Mesenchymal stem cell (in vitro differentiated cells and primary cell): ENCODE measurements at regions not wholly inside any gene's neighbourhood (a gene's known extent, or its start where the extent isn't known, plus 50 kb on each side); places are given as distances from the start of the nearest gene placed in this dataset.

Experiments used
- DNase-seq: peaks from one replicate; pipeline ENCODE4 v3.0.0-alpha.2; 2013
- H2AFZ ChIP-seq: one replicate; pipeline ENCODE4 v1.6.1; 2013; ENCODE audit warnings: low read depth, mild to moderate bottlenecking, control low read depth, inconsistent platforms, low read length, moderate library complexity
- H2AK5ac ChIP-seq: 2 replicates; pipeline ENCODE4 v1.6.1; 2013; ENCODE audit warnings: low read length, moderate library complexity, mild to moderate bottlenecking, inconsistent platforms; ENCODE audit not compliant: severe bottlenecking
- H2BK120ac ChIP-seq: one replicate; pipeline ENCODE4 v1.6.1; 2013; ENCODE audit warnings: low read depth, mild to moderate bottlenecking, inconsistent platforms, low read length, moderate library complexity
- H2BK12ac ChIP-seq, 2 experiments: one replicate each; pipeline ENCODE4 v1.6.1; 2013; ENCODE audit warnings: inconsistent platforms in 2 of 2, low read length in 2 of 2, mild to moderate bottlenecking in 2 of 2, moderate library complexity in 2 of 2, control low read depth in 1 of 2
- H2BK15ac ChIP-seq: one replicate; pipeline ENCODE4 v1.6.1; 2013; ENCODE audit warnings: mild to moderate bottlenecking, low read depth, inconsistent platforms; ENCODE audit not compliant: poor library complexity, severe bottlenecking
- H2BK5ac ChIP-seq: 2 replicates; pipeline ENCODE4 v1.6.1; 2013; ENCODE audit warnings: low read depth, mild to moderate bottlenecking, low read length, control low read depth, inconsistent platforms; ENCODE audit not compliant: poor library complexity, severe bottlenecking
- H3K14ac ChIP-seq, 2 experiments: one replicate each; pipeline ENCODE4 v1.6.1; 2013; ENCODE audit warnings: inconsistent platforms in 2 of 2, low read length in 2 of 2, control low read depth in 1 of 2, mild to moderate bottlenecking in 1 of 2, moderate library complexity in 1 of 2
- H3K18ac ChIP-seq, 2 experiments: one replicate each; pipeline ENCODE4 v1.6.1; 2013; ENCODE audit warnings: inconsistent platforms in 2 of 2, low read length in 2 of 2, control low read depth in 1 of 2, low read depth in 1 of 2, mild to moderate bottlenecking in 1 of 2
- H3K23ac ChIP-seq, 2 experiments: one replicate each; pipeline ENCODE4 v1.6.1; 2013; ENCODE audit warnings: inconsistent platforms in 2 of 2, low read length in 2 of 2, mild to moderate bottlenecking in 2 of 2, moderate library complexity in 2 of 2, control low read depth in 1 of 2
- H3K27ac ChIP-seq: 2 replicates; pipeline ENCODE4 v1.5.1; 2013; ENCODE audit warnings: mild to moderate bottlenecking, moderate library complexity, low read length, control low read depth, inconsistent platforms; ENCODE audit not compliant: poor library complexity, severe bottlenecking
- H3K27me3 ChIP-seq, 2 experiments: 2 replicates each; pipeline versions ENCODE4 v1.6.1 to v1.7.0; 2013; ENCODE audit warnings: low read length in 2 of 2, mild to moderate bottlenecking in 2 of 2, moderate library complexity in 2 of 2, control low read depth in 1 of 2, inconsistent platforms in 1 of 2; ENCODE audit not compliant: control insufficient read depth in 1 of 2, insufficient read depth in 1 of 2
- H3K36me3 ChIP-seq, 2 experiments: 2 replicates each; pipeline versions ENCODE4 v1.6.1 to v1.7.0; 2013; ENCODE audit warnings: low read length in 2 of 2, control low read depth in 1 of 2, inconsistent platforms in 1 of 2, low read depth in 1 of 2, mild to moderate bottlenecking in 1 of 2; ENCODE audit not compliant: insufficient read depth in 2 of 2, control insufficient read depth in 1 of 2
- H3K4ac ChIP-seq, 2 experiments: one replicate each; pipeline ENCODE4 v1.6.1; 2013; ENCODE audit warnings: inconsistent platforms in 2 of 2, low read length in 2 of 2, mild to moderate bottlenecking in 2 of 2, moderate library complexity in 2 of 2, control low read depth in 1 of 2, low read depth in 1 of 2
- H3K4me1 ChIP-seq: 2 replicates; pipeline ENCODE4 v1.6.1; 2013; ENCODE audit warnings: low read depth, low read length, control low read depth; ENCODE audit not compliant: control insufficient read depth, insufficient read depth
- H3K4me2 ChIP-seq: 2 replicates; pipeline ENCODE4 v1.6.1; 2013; ENCODE audit warnings: low read length, mild to moderate bottlenecking, inconsistent platforms; ENCODE audit not compliant: poor library complexity, severe bottlenecking
- H3K4me3 ChIP-seq, 2 experiments: 2 replicates each; pipeline versions ENCODE4 v1.5.1 to v1.7.0; 2013; ENCODE audit warnings: low read length in 2 of 2, mild to moderate bottlenecking in 2 of 2, control low read depth in 1 of 2, low read depth in 1 of 2; ENCODE audit not compliant: insufficient read depth in 1 of 2
- H3K79me1 ChIP-seq: replicated peaks from 2 replicates; pipeline ENCODE4 v1.6.1; 2013; ENCODE audit warnings: mild to moderate bottlenecking, control low read depth, low read length, inconsistent platforms; ENCODE audit not compliant: poor library complexity, severe bottlenecking
- H3K9ac ChIP-seq: 2 replicates; pipeline ENCODE4 v1.7.0; 2013; ENCODE audit warnings: mild to moderate bottlenecking, low read length, moderate library complexity
- H3K9me3 ChIP-seq: 2 replicates; pipeline ENCODE4 v1.7.0; 2013; ENCODE audit warnings: mild to moderate bottlenecking, low read length; ENCODE audit not compliant: control insufficient read depth
- H4K8ac ChIP-seq: one replicate; pipeline ENCODE4 v1.6.1; 2013; ENCODE audit warnings: inconsistent platforms, mild to moderate bottlenecking, low read length, moderate library complexity
- H4K91ac ChIP-seq: one replicate; pipeline ENCODE4 v1.6.1; 2013; ENCODE audit warnings: mild to moderate bottlenecking, low read length, inconsistent platforms
- WGBS: methylation state at CpG from one replicate; pipeline ENCODE4 v1.1.7; 2013; ENCODE audit warnings: mixed read lengths; 5-methylcytosine and 5-hydroxymethylcytosine counted together

GRCh38 chr16:48865520-48865919 lies 255.5 kb upstream of the N4BP1 start:
- Histone ChIP-seq H2AK5ac (no peak overlapping the region), H3K9ac (no peak overlapping the region), H2BK15ac (no peak overlapping the region), H3K79me1 (no peaks in the 10 kb centered on the region), H3K18ac (no peak overlapping the region), H3K36me3 (no peaks in the 10 kb centered on the region), H3K27me3 (no peaks in the 10 kb centered on the region), H3K4me1 (no peaks in the 10 kb centered on the region), H2BK5ac (no peak overlapping the region), H3K23ac (no peak overlapping the region), H4K8ac (no peak overlapping the region), H3K4me3 (no peak overlapping the region), H2BK12ac (no peak overlapping the region), H2AFZ (no peak overlapping the region), H3K9me3 (peaks cover 15% of the 10 kb centered on the region), H3K27ac (no peak overlapping the region), H2BK120ac (no peak overlapping the region), H3K4ac (no peak overlapping the region), H3K14ac (no peak overlapping the region), H3K4me2 (no peak overlapping the region), H4K91ac (no peak overlapping the region)
- WGBS = 54% methylated on average over 3 of the region's 3 CpGs
- no peak for DNase-seq

GRCh38 chr16:48864055-48864454 lies 254.1 kb upstream of the N4BP1 start:
- no peak overlapping the region for H3K18ac ChIP-seq
- no peak for DNase-seq
- H3K23ac ChIP-seq = no peak overlapping the region
- no peaks in the 10 kb centered on the region for H3K79me1 ChIP-seq
- no peak overlapping the region for H3K4me3 ChIP-seq
- no peak overlapping the region for H2BK15ac ChIP-seq
- no peak overlapping the region for H4K8ac ChIP-seq
- H3K27ac ChIP-seq = no peak overlapping the region
- no peak overlapping the region for H2AFZ ChIP-seq
- H2BK5ac ChIP-seq = no peak overlapping the region
- no peaks in the 10 kb centered on the region for H3K36me3 ChIP-seq
- H3K4ac ChIP-seq = no peak overlapping the region
- no peak overlapping the region for H3K4me2 ChIP-seq
- no peaks in the 10 kb centered on the region for H3K4me1 ChIP-seq
- H2AK5ac ChIP-seq = no peak overlapping the region
- 94% methylated on average over 1 of the region's 1 CpG for WGBS
- H2BK120ac ChIP-seq = no peak overlapping the region
- H3K14ac ChIP-seq = no peak overlapping the region
- H4K91ac ChIP-seq = no peak overlapping the region
- H3K27me3 ChIP-seq = no peaks in the 10 kb centered on the region
- no peak overlapping the region for H2BK12ac ChIP-seq
- peaks cover 15% of the 10 kb centered on the region for H3K9me3 ChIP-seq
- no peak overlapping the region for H3K9ac ChIP-seq

- peak overlapping the region in 1 of 2 experiments; percentile 30 for H3K4me3 ChIP-seq
- H3K23ac ChIP-seq = no peak overlapping the region
- no peak overlapping the region for H2AFZ ChIP-seq
- no peak overlapping the region for H2BK12ac ChIP-seq
- H3K79me1 ChIP-seq = no peaks in the 10 kb centered on the region
- H3K9me3 ChIP-seq = peaks cover 15% of the 10 kb centered on the region
- H3K18ac ChIP-seq = no peak overlapping the region
- no peak overlapping the region for H3K4me2 ChIP-seq
- H3K27ac ChIP-seq = no peak overlapping the region
- H3K27me3 ChIP-seq = no peaks in the 10 kb centered on the region
- no peaks in the 10 kb centered on the region for H3K36me3 ChIP-seq
- no peak overlapping the region for H4K8ac ChIP-seq
- H3K4me1 ChIP-seq = no peaks in the 10 kb centered on the region
- no peak overlapping the region for H3K4ac ChIP-seq
- no peak overlapping the region for H2AK5ac ChIP-seq
- H2BK15ac ChIP-seq = no peak overlapping the region
- 20% methylated on average over 9 of the region's 9 CpGs for WGBS
- no peak overlapping the region for H2BK5ac ChIP-seq
- H3K9ac ChIP-seq = peak overlapping the region; percentile 52
- no peak overlapping the region for H2BK120ac ChIP-seq
- H4K91ac ChIP-seq = no peak overlapping the region
- H3K14ac ChIP-seq = no peak overlapping the region
- peak; percentile 76 for DNase-seq
Observed at GRCh38 chr16:48862087-48862532, 252.1 kb upstream of the N4BP1 start.

- no peaks in the 10 kb centered on the region for H3K36me3 ChIP-seq
- no peak overlapping the region for H3K18ac ChIP-seq
- H2BK5ac ChIP-seq = no peak overlapping the region
- no peak overlapping the region for H2BK120ac ChIP-seq
- H3K79me1 ChIP-seq = no peaks in the 10 kb centered on the region
- no peak overlapping the region for H3K27ac ChIP-seq
- no peak overlapping the region for H4K91ac ChIP-seq
- H3K4me2 ChIP-seq = no peak overlapping the region
- H3K4me3 ChIP-seq = no peak overlapping the region
- peaks cover 7% of the 10 kb centered on the region for H3K9me3 ChIP-seq
- H3K4me1 ChIP-seq = no peaks in the 10 kb centered on the region
- no peaks in the 10 kb centered on the region for H3K27me3 ChIP-seq
- DNase-seq = no peak
- no peak overlapping the region for H2BK12ac ChIP-seq
- H2AK5ac ChIP-seq = no peak overlapping the region
- H2BK15ac ChIP-seq = no peak overlapping the region
- no peak overlapping the region for H3K14ac ChIP-seq
- H3K23ac ChIP-seq = no peak overlapping the region
- WGBS = no CpG with 5 or more reads among the region's 1 CpG
- H4K8ac ChIP-seq = no peak overlapping the region
- no peak overlapping the region for H3K4ac ChIP-seq
- no peak overlapping the region for H2AFZ ChIP-seq
- H3K9ac ChIP-seq = no peak overlapping the region
Observed at GRCh38 chr16:48860341-48860740, 250.4 kb upstream of the N4BP1 start.
